WERI-Rb-1 (cell line): ENCODE measurements at regions not wholly inside any gene's neighbourhood (a gene's known extent, or its start where the extent isn't known, plus 50 kb on each side); places are given as distances from the start of the nearest gene placed in this dataset.

Source experiments
- DNase-seq: peaks from one replicate; pipeline ENCODE4 v3.0.0-alpha.2; 2020
- H3K27ac ChIP-seq: fragments of 250-450 bp; sonication (Bioruptor Pico); 2 replicates; pipeline ENCODE4 v1.5.1; 2020; ENCODE audit warnings: mild to moderate bottlenecking, moderate library complexity
- H3K27me3 ChIP-seq: fragments of 250-450 bp; sonication (Bioruptor Pico); 2 replicates; pipeline ENCODE4 v1.5.1; 2021; ENCODE audit warnings: mild to moderate bottlenecking, low read depth, moderate library complexity; ENCODE audit not compliant: insufficient read depth, severe bottlenecking
- H3K36me3 ChIP-seq: fragments of 250-450 bp; sonication (Bioruptor Pico); 2 replicates; pipeline ENCODE4 v1.5.1; 2020; ENCODE audit warnings: mild to moderate bottlenecking, moderate library complexity
- H3K4me3 ChIP-seq: 2 replicates; pipeline ENCODE4 v1.5.1; 2011; ENCODE audit warnings: low read depth, mild to moderate bottlenecking, control low read depth, low read length
- H3K9me3 ChIP-seq: fragments of 250-450 bp; sonication (Bioruptor Pico); 2 replicates; pipeline ENCODE4 v1.5.1; 2021; ENCODE audit warnings: mild to moderate bottlenecking, moderate library complexity; ENCODE audit not compliant: severe bottlenecking
- TF ChIP-seq, protein P1 (sequence below): IDR thresholded peaks from 2 replicates; pipeline ENCODE4 v1.5.1; 2011; ENCODE audit warnings: low read depth, mild to moderate bottlenecking, control low read depth, inconsistent platforms, low read length

DNA sequence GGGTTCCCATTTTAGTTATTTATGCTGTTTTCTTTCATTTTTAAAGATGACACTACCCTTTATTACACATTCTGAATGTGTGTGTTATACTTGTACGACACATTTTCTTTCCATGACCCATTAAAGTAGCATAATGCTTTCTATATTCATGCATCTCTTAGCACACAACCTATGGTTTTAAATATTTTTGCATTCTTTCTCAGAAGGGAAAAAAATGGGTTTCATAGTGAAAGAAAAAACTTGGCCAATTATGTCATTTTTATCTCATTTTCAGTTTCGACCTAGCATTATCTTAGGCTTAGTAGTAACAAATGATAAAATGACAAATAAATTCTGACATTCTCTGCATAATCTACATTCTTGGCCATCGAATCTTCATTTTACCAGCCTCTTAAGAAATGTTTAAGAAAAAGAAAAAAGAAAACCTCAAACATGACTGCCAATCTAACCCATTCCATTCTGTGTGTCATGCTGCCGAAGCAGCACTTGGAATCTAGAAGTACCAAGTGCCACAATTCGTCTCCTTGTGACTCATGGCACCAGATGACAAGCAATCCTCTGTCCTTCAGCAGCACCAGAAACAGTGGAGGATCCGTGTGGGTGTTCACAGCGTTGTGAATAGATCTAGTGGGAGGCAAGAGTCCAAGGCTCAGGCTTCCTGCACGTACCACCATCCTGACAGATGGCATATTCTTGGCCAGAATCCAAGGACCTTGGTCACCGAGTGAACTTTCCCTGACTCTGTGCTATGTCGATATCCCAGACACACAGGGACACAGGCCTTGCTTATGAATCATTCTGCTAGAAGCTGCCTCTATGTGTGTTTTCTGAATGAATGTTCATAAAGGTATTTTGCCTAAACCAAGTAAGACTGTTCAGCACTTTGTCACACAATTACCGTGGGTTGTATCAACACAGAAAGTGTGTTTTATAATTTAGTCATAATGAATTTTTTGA, 502.7 kb downstream of the NR2F1-AS1 start:
- no peaks in the 10 kb centered on the region for H3K36me3 ChIP-seq
- H3K27me3 ChIP-seq: no peaks in the 10 kb centered on the region
- DNase-seq: peak; percentile 24
- no peak overlapping the region for H3K4me3 ChIP-seq
- no peak overlapping the region for H3K27ac ChIP-seq
- no peaks in the 10 kb centered on the region for H3K9me3 ChIP-seq
- TF ChIP-seq, protein P1, sequence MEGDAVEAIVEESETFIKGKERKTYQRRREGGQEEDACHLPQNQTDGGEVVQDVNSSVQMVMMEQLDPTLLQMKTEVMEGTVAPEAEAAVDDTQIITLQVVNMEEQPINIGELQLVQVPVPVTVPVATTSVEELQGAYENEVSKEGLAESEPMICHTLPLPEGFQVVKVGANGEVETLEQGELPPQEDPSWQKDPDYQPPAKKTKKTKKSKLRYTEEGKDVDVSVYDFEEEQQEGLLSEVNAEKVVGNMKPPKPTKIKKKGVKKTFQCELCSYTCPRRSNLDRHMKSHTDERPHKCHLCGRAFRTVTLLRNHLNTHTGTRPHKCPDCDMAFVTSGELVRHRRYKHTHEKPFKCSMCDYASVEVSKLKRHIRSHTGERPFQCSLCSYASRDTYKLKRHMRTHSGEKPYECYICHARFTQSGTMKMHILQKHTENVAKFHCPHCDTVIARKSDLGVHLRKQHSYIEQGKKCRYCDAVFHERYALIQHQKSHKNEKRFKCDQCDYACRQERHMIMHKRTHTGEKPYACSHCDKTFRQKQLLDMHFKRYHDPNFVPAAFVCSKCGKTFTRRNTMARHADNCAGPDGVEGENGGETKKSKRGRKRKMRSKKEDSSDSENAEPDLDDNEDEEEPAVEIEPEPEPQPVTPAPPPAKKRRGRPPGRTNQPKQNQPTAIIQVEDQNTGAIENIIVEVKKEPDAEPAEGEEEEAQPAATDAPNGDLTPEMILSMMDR: no peak

DNA sequence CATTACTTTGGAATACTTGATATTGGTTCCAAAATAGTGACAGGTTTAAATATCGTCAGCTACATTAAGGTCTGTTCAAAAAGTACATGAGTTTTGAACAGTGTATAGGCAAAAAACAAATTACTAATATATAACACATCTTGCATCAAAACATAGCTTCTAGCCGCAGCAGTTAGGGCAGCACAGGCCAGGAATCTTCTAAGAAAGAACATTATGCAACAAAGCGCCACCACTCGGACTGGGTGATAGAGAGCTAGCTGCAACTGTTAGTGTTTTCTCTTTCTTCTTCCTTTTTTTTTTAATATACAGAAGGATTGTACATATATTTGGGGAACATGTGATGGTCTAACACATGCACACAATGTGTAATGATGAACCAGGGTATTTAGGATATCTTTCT, 504.5 kb downstream of the NR2F1-AS1 start:
- DNase-seq: no peak
- no peaks in the 10 kb centered on the region for H3K9me3 ChIP-seq
- H3K4me3 ChIP-seq: no peak overlapping the region
- H3K27me3 ChIP-seq: no peaks in the 10 kb centered on the region
- TF ChIP-seq, protein P1: no peak
- no peaks in the 10 kb centered on the region for H3K36me3 ChIP-seq
- H3K27ac ChIP-seq: no peak overlapping the region

DNA sequence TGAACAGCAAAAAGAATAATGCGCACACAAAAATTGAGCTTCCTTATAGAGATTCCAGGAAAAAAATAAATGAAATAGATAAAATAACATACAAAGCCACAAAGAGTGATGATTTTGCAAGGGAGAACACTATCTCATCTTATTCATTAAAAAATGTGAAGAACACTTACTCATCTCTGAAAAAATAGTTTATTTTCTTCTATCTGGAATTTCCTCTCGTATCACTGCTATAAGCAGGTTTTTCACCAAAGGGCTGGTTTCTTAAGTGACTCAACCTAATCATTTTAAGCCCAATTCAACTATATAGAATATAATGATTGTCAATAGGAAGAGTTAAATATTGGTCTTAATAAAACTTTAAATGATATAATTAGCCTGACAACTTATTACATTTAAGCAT, 504.9 kb downstream of the NR2F1-AS1 start:
- no peaks in the 10 kb centered on the region for H3K27me3 ChIP-seq
- H3K9me3 ChIP-seq: no peaks in the 10 kb centered on the region
- TF ChIP-seq, protein P1: no peak
- H3K4me3 ChIP-seq: no peak overlapping the region
- DNase-seq: no peak
- H3K36me3 ChIP-seq: no peaks in the 10 kb centered on the region
- no peak overlapping the region for H3K27ac ChIP-seq

DNA sequence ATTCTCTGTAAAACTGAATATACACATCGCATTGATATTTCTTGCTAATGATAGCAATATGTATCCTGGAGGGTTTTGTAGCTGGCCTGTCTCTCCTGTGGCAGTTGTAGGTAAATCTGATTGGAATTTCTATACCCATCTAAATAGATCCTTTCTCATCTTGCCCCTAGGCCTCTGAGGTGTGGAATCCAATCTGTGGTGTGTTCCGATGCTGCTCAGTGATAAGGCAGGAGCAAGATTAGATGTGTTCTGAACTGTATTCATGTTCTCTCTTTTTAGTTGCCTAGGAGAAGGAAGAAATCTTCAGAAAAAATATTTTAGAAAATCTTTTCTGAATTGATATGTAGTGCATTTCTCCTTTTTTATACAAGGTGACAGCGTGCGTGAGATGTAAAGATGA, 507.5 kb downstream of the NR2F1-AS1 start:
- no peak overlapping the region for H3K27ac ChIP-seq
- H3K27me3 ChIP-seq: no peaks in the 10 kb centered on the region
- H3K4me3 ChIP-seq: no peak overlapping the region
- no peak for DNase-seq
- H3K9me3 ChIP-seq: no peaks in the 10 kb centered on the region
- no peaks in the 10 kb centered on the region for H3K36me3 ChIP-seq
- TF ChIP-seq, protein P1: no peak

DNA sequence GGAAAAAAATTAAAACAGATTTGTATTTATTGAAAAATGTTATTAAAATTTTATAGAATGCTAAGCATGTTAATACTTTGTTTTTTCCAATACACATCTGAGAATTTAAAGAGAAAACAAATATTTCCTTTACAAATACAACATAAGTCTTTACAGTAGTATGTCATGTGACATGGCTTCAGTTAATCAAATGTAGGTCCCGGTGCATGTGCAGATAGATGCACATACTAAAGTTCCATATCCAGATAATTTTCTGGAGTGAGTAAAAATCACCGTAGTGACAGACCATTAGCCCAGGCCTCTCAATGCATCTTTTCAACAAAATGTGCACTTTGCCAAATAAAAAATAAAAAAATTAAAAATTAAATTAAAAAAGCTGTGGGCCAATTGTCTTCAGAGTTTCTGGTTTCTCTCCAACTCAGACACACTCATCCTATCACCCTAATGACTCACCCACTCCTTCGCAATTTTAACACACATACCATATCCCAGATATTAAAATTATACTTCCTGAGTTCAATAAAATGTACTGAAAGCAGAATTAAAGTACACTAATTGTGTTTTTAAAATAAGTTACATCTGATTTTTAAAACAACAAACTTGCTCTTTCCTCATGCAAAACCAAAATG, 508.1 kb downstream of the NR2F1-AS1 start:
- no peaks in the 10 kb centered on the region for H3K9me3 ChIP-seq
- H3K27me3 ChIP-seq: no peaks in the 10 kb centered on the region
- no peak for DNase-seq
- TF ChIP-seq, protein P1: no peak
- no peak overlapping the region for H3K27ac ChIP-seq
- H3K4me3 ChIP-seq: no peak overlapping the region
- H3K36me3 ChIP-seq: no peaks in the 10 kb centered on the region
